ENCODE measurements at regions not wholly inside any gene's neighbourhood (a gene's known extent, or its start where the extent isn't known, plus 50 kb on each side); places are given as distances from the start of the nearest gene placed in this dataset.

GRCh38 chr18:73797419-73797818 lies 350.2 kb downstream of the FBXO15 start:
- Histone ChIP-seq H3K4me3 (no peak overlapping the region), H3K4me1 (no peaks in the 10 kb centered on the region), H3K27me3 (no peaks in the 10 kb centered on the region), H3K36me3 (no peaks in the 10 kb centered on the region), H3K9me3 (no peaks in the 10 kb centered on the region), H3K27ac (no peak overlapping the region)
- no peak for DNase-seq (ENCODE audit: extremely low spot score in 2 of 2)
- TF ChIP-seq POLR2AphosphoS5 (IDR thresholded peaks at IDR 0.05; ENCODE audit: insufficient read depth in 1 of 2, low read depth in 1 of 2) (no peak), CTCF (IDR thresholded peaks at IDR 0.05) (no peak), POLR2A (IDR thresholded peaks at IDR 0.05) (no peak)
- intact Hi-C loops (cut with DNase I), result no loop called here

- no peak overlapping the region for H3K4me3 ChIP-seq
- no peaks in the 10 kb centered on the region for H3K36me3 ChIP-seq
- no peaks in the 10 kb centered on the region for H3K4me1 ChIP-seq
- no peak for DNase-seq (ENCODE audit: extremely low spot score in 2 of 2)
- intact Hi-C loops (cut with DNase I), result no loop called here
- no peaks in the 10 kb centered on the region for H3K9me3 ChIP-seq
- no peak overlapping the region for H3K27ac ChIP-seq
- TF ChIP-seq POLR2AphosphoS5 (IDR thresholded peaks at IDR 0.05; ENCODE audit: insufficient read depth in 1 of 2, low read depth in 1 of 2) (no peak), POLR2A (IDR thresholded peaks at IDR 0.05) (no peak)
- no peaks in the 10 kb centered on the region for H3K27me3 ChIP-seq
These were observed 354.2 kb downstream of the FBXO15 start for GRCh38 chr18:73793386-73793785.

DNA sequence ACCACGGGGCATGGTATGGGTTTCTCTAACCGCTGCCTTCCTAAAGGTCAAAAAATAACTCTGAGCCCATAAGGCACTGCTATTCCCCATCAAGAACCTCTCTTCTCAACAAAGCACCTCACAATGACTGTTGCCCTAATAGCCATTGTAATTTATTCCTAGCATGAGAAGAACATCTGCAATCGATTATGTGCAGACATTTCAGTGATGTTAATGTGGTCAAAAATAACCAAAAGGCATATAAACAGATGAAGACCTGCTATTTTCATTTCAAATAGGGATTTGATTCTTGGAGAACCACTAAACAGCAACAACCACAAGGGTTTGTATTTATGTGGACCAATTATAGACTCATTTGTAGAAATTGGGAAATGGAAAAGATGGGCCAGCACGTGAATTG lies 356.6 kb downstream of the FBXO15 start:
- Histone ChIP-seq H3K4me1 (no peaks in the 10 kb centered on the region), H3K4me3 (no peak overlapping the region), H3K27me3 (no peaks in the 10 kb centered on the region), H3K9me3 (no peaks in the 10 kb centered on the region), H3K27ac (no peak overlapping the region), H3K36me3 (no peaks in the 10 kb centered on the region)
- intact Hi-C loops (cut with DNase I), result no loop called here
- no peak for DNase-seq (ENCODE audit: extremely low spot score in 2 of 2)
- TF ChIP-seq CTCF (IDR thresholded peaks at IDR 0.05) (no peak), POLR2AphosphoS5 (IDR thresholded peaks at IDR 0.05; ENCODE audit: insufficient read depth in 1 of 2, low read depth in 1 of 2) (no peak), POLR2A (IDR thresholded peaks at IDR 0.05) (no peak)

DNA sequence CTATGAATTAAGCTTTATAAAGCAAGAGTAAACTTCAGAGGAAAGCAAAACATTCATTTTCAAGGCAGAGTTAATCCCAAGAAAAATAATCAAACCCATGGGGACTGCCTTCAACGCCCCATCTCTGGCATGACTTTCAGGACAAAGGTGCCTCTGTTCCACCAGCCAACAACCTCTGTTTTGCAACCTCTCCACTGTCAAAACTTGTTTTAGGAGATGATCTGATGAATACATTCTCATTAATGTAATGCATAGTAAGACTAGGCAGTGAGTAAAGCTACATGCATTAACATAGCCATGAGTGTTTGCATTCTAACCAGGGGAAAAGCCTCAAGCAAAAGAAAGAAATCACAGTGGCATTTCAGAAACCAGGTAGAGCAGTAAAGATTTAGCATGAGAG lies 357.0 kb downstream of the FBXO15 start:
- no peak for DNase-seq (ENCODE audit: extremely low spot score in 2 of 2)
- intact Hi-C loops (cut with DNase I), result no loop called here
- Histone ChIP-seq H3K27me3 (no peaks in the 10 kb centered on the region), H3K9me3 (no peaks in the 10 kb centered on the region), H3K4me3 (no peak overlapping the region), H3K4me1 (no peaks in the 10 kb centered on the region), H3K27ac (no peak overlapping the region), H3K36me3 (no peaks in the 10 kb centered on the region)
- TF ChIP-seq CTCF (IDR thresholded peaks at IDR 0.05), result no peak
- peak in 1 of 2 donors; percentile 13 for TF ChIP-seq POLR2AphosphoS5 (IDR thresholded peaks at IDR 0.05; ENCODE audit: insufficient read depth in 1 of 2, low read depth in 1 of 2)
- TF ChIP-seq POLR2A (IDR thresholded peaks at IDR 0.05), result no peak

DNA sequence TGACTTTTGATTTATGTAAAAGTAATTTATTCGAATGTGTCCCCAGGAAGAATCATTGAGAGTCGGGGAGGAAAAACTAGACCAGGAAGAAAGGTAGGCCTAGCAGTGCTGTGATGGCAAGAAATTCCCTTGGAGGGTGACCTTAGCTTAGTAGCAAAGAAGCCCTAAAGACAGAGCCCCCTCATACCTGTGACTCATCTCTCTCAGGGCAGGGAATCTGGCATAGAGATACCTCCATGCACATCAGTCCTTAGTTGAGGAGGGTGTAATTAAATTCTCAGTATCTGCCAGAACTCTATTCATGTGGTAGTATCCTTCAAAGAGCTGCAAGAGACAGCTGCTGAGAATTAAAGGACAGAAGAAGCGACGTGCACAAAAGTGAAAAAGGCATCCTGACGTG lies 360.3 kb downstream of the FBXO15 start:
- TF ChIP-seq POLR2A (IDR thresholded peaks at IDR 0.05) (no peak), CTCF (IDR thresholded peaks at IDR 0.05) (no peak), POLR2AphosphoS5 (IDR thresholded peaks at IDR 0.05; ENCODE audit: insufficient read depth in 1 of 2, low read depth in 1 of 2) (no peak)
- peaks cover 10% of the 10 kb centered on the region for H3K4me1 ChIP-seq
- no peaks in the 10 kb centered on the region for H3K9me3 ChIP-seq
- no peak overlapping the region for H3K4me3 ChIP-seq
- no peaks in the 10 kb centered on the region for H3K27me3 ChIP-seq
- intact Hi-C loops (cut with DNase I), result no loop called here
- no peaks in the 10 kb centered on the region for H3K36me3 ChIP-seq
- no peak overlapping the region for H3K27ac ChIP-seq
- DNase-seq (ENCODE audit: extremely low spot score in 2 of 2), result no peak

DNA sequence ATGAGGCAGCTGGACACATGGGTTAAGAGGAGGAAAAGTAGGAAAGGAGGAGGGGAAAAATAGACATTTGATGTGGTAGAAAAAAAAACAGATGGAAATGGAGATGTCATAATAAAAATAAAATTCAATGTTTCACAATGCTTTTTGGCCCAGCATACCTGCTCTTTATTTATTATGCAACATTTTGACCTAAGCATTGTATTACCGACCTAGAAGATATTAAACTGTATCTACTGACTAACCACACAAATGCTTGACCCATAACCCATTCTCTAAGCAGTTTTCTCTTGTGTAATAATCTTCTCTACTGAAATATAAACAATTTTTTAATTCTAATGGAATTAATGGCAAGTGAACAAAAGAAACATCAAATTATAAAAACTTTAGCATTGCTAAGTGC lies 362.3 kb downstream of the FBXO15 start:
- intact Hi-C loops (cut with DNase I), result no loop called here
- no peak for DNase-seq (ENCODE audit: extremely low spot score in 2 of 2)
- H3K27ac ChIP-seq, result no peak overlapping the region
- H3K9me3 ChIP-seq, result no peaks in the 10 kb centered on the region
- TF ChIP-seq CTCF (IDR thresholded peaks at IDR 0.05), result no peak
- no peak for TF ChIP-seq POLR2AphosphoS5 (IDR thresholded peaks at IDR 0.05; ENCODE audit: insufficient read depth in 1 of 2, low read depth in 1 of 2)
- no peak for TF ChIP-seq POLR2A (IDR thresholded peaks at IDR 0.05)
- H3K4me3 ChIP-seq, result no peak overlapping the region
- H3K4me1 ChIP-seq, result peaks cover 10% of the 10 kb centered on the region
- no peaks in the 10 kb centered on the region for H3K36me3 ChIP-seq
- H3K27me3 ChIP-seq, result no peaks in the 10 kb centered on the region

Measured in vagina (tissue), 2 donors.